Activated naive CD4-positive, alpha-beta T cell (primary cell): ENCODE measurements at regions not wholly inside any gene's neighbourhood (a gene's known extent, or its start where the extent isn't known, plus 50 kb on each side); places are given as distances from the start of the nearest gene placed in this dataset.
"Not testable (repeated sequence)": the region's sequence is repeated elsewhere in the genome, so short reads cannot be mapped to it uniquely, and the experiment has no call there.

Experiments
- DNase-seq, 4 experiments: peaks; one replicate each; lab custom pipeline; 2025; lab: John Stamatoyannopoulos, UW

- no peak for DNase-seq
Measured at GRCh38 chr2:34705551-34706247, 1106.6 kb upstream of the FAM98A start.

DNA sequence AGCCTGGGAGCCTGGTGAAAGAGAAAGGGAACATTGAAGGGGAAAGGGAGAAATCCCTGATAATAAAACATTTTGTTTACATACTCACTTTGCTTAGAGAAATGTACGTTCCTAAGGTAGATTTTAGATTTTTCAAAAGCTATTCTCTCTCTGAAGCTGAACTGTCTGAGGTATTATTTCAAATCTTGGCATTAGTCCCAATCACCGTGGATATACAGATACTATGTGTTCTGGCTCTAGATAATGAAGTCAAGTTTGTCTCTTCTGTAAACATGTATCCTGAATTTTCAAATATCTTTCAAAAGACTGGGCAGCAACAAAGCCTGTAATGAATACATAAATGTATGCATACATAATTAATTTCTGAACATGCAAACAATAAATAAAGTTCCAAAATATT, 1104.2 kb upstream of the FAM98A start:
- DNase-seq, result no peak

DNA sequence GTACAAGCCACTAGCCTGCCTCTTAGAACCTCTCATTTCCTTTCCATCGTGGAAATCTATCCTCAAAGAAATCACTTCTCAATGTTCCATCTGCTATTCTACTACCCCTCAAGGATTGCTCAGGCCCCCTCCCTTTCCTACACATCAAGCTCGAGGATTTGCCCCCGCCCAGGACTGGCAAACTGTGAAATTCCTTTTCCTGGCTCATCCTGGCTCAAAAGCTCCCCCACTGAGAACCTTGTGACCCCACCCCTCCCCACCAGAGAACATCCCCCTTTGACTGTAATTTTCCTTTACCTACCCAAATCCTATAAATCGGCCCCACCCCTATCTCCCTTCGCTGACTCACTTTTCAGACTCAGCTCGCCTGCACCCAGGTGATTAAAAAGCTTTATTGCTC, 1103.3 kb upstream of the FAM98A start:
- DNase-seq, result not testable (repeated sequence)

DNA sequence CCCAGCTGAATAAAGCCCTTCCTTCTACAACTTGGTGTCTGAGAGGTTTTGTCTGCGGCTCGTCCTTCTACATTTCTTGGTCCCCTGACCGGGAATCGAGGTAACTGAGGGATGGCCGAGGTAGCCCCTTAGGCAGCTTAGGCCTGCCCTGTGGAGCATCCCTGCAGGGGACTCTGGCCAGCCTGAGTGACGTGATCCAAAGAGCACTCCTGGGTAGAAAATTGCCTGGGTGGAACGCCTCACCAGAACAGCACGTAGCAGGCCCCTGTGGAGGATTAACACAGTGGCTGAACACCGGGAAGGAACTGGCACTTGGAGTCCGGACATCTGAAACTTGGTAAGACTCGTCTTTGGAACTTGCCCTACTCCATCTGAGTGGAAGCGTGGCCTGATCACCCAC, 1078.5 kb upstream of the FAM98A start:
- not testable (repeated sequence) for DNase-seq

DNA sequence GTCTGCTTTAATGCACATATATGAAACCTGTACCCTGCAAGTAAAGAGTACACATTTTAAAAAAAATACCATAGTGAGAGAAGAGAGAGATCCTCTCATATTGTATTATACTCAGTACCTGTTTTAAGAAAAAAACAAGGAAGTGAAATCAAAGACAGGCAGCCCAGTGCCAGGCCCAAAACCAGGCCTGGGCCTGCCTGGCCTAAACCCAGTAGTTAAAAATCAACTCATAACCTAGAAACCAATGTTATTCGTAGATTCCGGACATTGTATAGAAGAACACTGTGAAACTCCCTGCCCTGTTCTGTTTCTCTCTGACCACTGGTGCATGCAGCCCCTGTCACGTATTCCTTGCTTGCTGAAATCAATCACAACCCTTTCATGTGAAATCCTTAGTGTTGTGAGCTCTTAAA, 1078.0 kb upstream of the FAM98A start:
- not testable (repeated sequence) for DNase-seq

- DNase-seq, result no peak
Measured at GRCh38 chr2:34670482-34670881, 1071.4 kb upstream of the FAM98A start.

GRCh38 chr2:34666821-34667220, 1067.7 kb upstream of the FAM98A start:
- no peak for DNase-seq

DNA sequence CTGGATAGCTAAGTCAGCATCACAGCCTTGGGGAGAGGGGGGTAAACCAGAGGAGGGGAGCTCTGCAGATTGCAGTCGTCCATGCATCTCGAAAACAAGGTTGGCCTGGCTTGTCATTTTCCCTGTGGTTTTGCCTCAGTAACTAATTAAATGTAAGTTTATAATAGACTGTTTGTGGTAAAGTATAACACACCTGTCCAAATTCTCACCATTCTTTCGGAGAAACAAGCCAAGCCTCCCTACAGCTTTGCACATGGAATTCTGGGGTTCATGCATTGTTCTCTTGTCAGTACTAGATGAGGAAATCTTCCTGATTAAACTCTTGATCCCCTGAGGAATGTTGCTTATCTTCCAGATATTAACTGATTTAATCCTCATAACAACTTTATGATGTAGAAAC, 1065.2 kb upstream of the FAM98A start:
- no peak for DNase-seq

GRCh38 chr2:34663314-34663713, 1064.2 kb upstream of the FAM98A start:
- DNase-seq, result no peak

DNA sequence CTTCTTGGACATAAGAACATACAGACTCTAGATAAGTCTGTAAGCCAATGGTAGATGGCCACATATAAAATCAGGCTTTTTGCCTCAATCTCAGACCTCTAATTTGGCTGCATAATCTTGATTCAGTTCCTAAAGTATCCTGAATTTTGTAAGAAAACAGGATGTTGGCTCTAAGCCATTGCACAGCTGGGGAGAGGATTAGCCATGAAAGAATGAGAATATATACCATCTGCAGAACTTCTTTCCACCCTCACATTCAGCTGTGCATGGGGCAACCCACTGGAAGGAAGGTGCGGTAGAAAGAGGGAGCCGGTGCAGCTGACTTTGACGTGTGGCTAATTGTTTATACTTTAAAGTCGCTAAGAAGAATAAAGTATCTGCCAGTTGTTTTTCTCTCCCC, 1061.6 kb upstream of the FAM98A start:
- DNase-seq, result no peak

DNA sequence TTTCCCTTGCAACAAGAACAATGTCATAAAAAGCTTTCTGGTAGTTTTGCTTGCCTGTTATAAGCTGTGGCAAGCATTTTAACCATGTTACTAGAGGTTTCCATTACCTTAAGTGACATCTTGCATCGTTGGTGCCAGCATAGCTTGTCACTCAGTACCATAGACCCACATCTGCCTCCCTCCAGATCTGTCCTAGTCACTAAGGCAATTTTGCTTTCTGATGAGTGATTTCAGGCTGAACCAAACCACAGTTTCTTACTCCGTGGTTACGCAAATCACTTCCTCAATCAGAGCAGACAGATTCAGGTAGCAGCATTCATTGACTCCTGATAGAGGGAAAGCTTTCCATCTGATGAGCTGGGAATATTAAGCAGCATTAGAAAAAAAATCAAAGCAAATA, 1057.5 kb upstream of the FAM98A start:
- no peak for DNase-seq

GRCh38 chr2:34652636-34653035, 1053.5 kb upstream of the FAM98A start:
- DNase-seq, result no peak

DNA sequence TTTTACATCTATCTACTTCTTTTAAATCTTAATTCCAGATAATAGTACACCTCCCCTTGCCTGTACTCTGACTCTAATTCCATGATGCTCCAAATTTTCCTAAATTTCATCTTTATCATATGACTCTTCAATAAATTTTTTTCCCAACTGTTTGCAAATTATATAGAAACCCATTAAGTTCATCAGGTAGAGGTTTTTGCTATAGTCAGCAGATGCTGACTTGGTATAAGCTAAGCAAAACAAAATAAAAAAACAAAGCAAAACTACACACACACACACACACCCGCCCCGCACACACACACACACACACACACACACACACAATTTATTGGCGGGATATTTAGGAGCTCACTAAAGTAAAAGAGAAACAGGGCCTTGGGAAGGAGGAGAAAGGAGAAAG, 1047.8 kb upstream of the FAM98A start:
- DNase-seq, result no peak

DNA sequence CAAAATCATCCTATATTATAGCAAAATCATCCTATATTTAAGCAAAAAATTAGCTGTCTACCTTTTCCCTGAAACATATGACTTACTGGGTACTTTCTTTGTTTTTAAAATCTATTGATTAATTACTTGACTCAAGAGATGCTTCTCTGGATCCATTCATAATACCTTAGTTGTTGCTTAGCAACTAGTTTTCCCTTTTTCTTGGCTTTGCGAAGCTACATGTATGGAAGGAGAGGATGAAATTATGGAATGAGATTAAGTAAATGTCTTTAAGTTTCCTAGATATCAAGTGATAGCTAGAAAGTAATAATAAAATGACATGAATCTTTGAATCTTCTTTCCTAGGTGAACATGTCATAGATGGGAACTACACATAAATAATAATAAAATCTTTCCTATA, 1033.2 kb upstream of the FAM98A start:
- no peak for DNase-seq

DNA sequence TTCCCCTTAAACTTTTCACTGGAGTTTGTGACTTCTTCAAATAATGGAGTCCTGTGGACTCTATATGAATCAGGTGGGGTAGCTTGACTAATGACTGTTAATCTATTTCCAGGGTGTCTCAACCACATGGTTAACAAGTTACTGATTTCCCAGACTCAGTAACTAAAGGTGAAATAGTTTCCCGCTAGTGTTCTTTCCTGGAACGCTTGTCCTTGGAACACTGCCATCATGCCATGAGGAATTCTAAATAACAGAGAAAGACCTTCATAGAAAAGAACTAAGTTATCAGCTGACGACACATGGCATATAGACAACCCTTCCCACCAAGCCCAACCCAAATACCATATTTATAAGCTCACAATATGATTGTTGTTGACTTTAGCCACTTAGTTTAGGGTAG, 1027.9 kb upstream of the FAM98A start:
- DNase-seq, result no peak

GRCh38 chr2:34604164-34604563, 1005.1 kb upstream of the FAM98A start:
- DNase-seq, result no peak

DNA sequence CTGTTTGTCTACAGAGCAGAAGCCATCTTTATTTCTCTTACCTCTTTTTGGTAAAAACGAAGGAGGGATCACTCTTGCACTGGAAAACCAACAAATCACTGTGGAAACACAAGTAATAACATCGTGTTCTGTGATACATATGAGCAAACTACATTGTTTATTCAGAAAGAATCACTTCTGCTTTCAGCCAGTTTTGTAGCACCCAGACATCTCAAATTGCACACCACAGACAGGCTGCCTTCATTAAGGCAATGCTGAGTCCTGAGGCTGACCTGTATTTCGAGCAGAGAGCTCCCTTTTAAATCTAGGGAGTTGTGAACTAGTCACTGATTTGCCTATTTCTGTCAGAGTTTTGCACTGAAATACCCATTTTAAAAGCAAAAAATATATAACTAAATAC, 1003.2 kb upstream of the FAM98A start:
- no peak for DNase-seq

DNA sequence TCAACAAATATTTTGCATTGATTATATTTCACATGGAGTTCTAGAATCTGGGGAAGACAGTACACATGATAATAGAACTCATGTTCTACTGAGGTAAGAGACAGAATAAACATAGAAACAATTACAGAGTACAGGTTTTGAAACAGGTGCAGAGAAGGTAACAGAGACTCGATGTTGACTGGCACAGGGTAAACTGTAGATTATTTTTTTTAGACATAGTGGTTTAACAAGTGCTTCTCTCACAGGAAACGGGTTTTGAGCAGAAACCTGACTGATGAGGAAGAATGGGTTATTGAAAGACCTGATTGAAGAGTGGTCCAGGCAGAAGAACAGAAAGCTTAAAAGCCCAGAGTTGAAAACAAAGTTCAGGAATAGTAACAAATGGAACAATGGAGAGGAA, 1002.5 kb upstream of the FAM98A start:
- DNase-seq, result no peak

DNA sequence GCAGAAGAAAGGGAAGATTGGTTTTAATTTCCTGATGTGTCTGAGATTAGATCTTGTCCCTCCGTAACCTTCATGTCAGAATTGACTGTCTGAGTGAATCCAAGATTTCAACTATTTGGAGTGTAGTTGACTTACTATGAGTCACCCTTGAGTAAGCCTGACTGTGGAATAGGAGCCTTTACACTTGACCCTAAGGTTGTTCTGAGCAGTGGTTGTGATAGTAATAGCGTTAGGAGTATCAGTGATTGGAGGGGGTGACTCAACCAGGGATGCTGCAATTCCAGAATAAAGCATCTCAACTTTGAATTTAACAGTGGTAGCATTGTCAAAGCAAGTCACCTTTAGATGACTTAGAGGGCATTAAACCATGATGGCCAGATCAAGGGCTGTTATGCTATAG, 979.5 kb upstream of the FAM98A start:
- no peak for DNase-seq

- DNase-seq, result no peak
Measured at GRCh38 chr2:34570266-34570872, 971.3 kb upstream of the FAM98A start.

- DNase-seq, result no peak
Measured at GRCh38 chr2:34567128-34567527, 968.0 kb upstream of the FAM98A start.

- no peak for DNase-seq
Measured at GRCh38 chr2:34552337-34552736, 953.2 kb upstream of the FAM98A start.

- no peak for DNase-seq
Measured at GRCh38 chr2:34549710-34550345, 950.7 kb upstream of the FAM98A start.

- no peak for DNase-seq
Measured at GRCh38 chr2:34547900-34548299, 948.8 kb upstream of the FAM98A start.
